ENCODE measurements at regions not wholly inside any gene's neighbourhood (a gene's known extent, or its start where the extent isn't known, plus 50 kb on each side); places are given as distances from the start of the nearest gene placed in this dataset.

- TF ChIP-seq ZNF281 (CRISPR knock-in tag; IDR thresholded peaks at IDR 0.05) (no peak), SP1 (CRISPR knock-in tag; conservative IDR thresholded peaks at IDR 0.05) (no peak), SMAD3 (CRISPR knock-in tag; IDR thresholded peaks at IDR 0.05; ENCODE audit: borderline replicate concordance) (no peak), RORB (CRISPR knock-in tag; IDR thresholded peaks at IDR 0.05) (no peak), ZNF671 (CRISPR knock-in tag; IDR thresholded peaks at IDR 0.05) (no peak), ZNF121 (CRISPR knock-in tag; IDR thresholded peaks at IDR 0.05) (no peak), ATF1 (CRISPR knock-in tag; IDR thresholded peaks at IDR 0.05) (no peak), ERG (CRISPR knock-in tag; IDR thresholded peaks at IDR 0.05) (no peak), ESRRA (CRISPR knock-in tag; IDR thresholded peaks at IDR 0.05; ENCODE audit: borderline replicate concordance) (no peak), ZNF232 (CRISPR knock-in tag; IDR thresholded peaks at IDR 0.05) (no peak), STAT6 (CRISPR knock-in tag; conservative IDR thresholded peaks at IDR 0.05; ENCODE audit: low read depth) (no peak)
Measured at GRCh38 chr5:83000922-83001321, 76.3 kb downstream of the TMEM167A start (continued).

GRCh38 chr5:83000428-83000827, 76.8 kb downstream of the TMEM167A start:
- CTCF ChIA-PET, result no interaction called here
- TF ChIP-seq ZBTB21 (CRISPR knock-in tag; IDR thresholded peaks at IDR 0.05; ENCODE audit: borderline replicate concordance) (no peak), ZNF423 (CRISPR knock-in tag; IDR thresholded peaks at IDR 0.05) (no peak), TP53 (CRISPR knock-in tag; IDR thresholded peaks at IDR 0.05) (no peak), ZNF263 (CRISPR knock-in tag; IDR thresholded peaks at IDR 0.05; ENCODE audit: low read depth) (no peak), ZNF232 (CRISPR knock-in tag; IDR thresholded peaks at IDR 0.05) (no peak), NFE2L1 (CRISPR knock-in tag; IDR thresholded peaks at IDR 0.05) (no peak), ATF3 (CRISPR knock-in tag; conservative IDR thresholded peaks at IDR 0.05) (no peak), NR2C2 (CRISPR knock-in tag; IDR thresholded peaks at IDR 0.05) (no peak), IRF2 (CRISPR knock-in tag; IDR thresholded peaks at IDR 0.05; ENCODE audit: borderline replicate concordance, low read depth) (no peak), TEAD4 (CRISPR knock-in tag; IDR thresholded peaks at IDR 0.05) (no peak), FOXP1 (CRISPR knock-in tag; IDR thresholded peaks at IDR 0.05; ENCODE audit: borderline replicate concordance) (no peak), ESRRA (CRISPR knock-in tag; IDR thresholded peaks at IDR 0.05; ENCODE audit: borderline replicate concordance) (no peak), FOXK1 (CRISPR knock-in tag; IDR thresholded peaks at IDR 0.05) (no peak), ZNF532 (CRISPR knock-in tag; IDR thresholded peaks at IDR 0.05; ENCODE audit: borderline replicate concordance) (no peak), ATF6 (CRISPR knock-in tag; IDR thresholded peaks at IDR 0.05) (no peak), JAZF1 (CRISPR knock-in tag; IDR thresholded peaks at IDR 0.05) (no peak), FOXJ3 (CRISPR knock-in tag; IDR thresholded peaks at IDR 0.05; ENCODE audit: borderline replicate concordance) (no peak)

More at GRCh38 chr5:83000428-83000827, 76.8 kb downstream of the TMEM167A start:
- Mint-ChIP-seq H3K4me1 (peaks cover 55% of the 10 kb centered on the region), H3K36me3 (no peaks in the 10 kb centered on the region), H3K9me3 (no peaks in the 10 kb centered on the region), H3K27me3 (ENCODE audit: low read depth) (no peaks in the 10 kb centered on the region), H3K27ac (peak overlapping the region; percentile 54), H3K4me3 (no peak overlapping the region)
- DNase-seq (ENCODE audit: low spot score), result no peak
- no peak for ATAC-seq
- POLR2A ChIA-PET, result no interaction called here
